Fibroblast of peridontal ligament (primary cell): ENCODE measurements at regions not wholly inside any gene's neighbourhood (a gene's known extent, or its start where the extent isn't known, plus 50 kb on each side); places are given as distances from the start of the nearest gene placed in this dataset.

Source experiments
- DNase-seq: peaks from one replicate; pipeline ENCODE4 v3.0.0-alpha.2; 2010; ENCODE audit errors: extremely low read depth

DNA sequence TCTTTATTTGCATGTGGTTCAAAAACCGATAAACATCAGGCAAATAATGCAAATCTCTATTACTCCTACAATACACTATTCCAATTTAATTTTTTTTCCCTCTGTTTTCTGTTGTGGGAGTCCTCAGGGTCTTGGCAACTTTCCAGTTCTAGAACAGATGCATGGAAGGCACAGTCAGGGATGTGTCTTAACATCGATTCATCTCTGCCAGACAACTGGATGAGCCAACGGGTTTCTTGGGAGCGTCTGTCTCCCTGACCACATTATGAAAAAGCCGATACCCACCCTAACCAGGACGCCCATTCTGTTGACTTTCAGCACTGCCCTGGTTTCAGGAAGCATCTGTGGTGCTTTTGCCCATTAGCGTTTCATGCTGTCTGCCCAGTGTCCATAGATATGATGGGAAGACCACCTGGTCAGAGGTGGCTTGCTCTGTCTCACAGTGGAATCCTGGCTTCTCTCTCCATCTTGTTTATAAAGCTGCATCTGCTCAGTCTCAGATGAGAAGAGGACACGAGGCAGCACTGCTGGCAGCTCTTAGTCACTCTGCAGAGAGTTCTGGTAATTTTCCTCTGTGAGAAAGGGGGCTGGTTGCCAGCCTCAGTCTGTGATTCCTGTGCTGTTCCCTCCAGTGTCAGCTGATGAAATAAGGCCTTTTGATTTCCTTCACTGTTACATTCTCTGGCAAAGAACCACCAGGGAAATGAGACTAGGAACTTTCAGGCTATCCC, 57.9 kb upstream of the KCNE4 start:
- DNase-seq: peak; percentile 97

DNA sequence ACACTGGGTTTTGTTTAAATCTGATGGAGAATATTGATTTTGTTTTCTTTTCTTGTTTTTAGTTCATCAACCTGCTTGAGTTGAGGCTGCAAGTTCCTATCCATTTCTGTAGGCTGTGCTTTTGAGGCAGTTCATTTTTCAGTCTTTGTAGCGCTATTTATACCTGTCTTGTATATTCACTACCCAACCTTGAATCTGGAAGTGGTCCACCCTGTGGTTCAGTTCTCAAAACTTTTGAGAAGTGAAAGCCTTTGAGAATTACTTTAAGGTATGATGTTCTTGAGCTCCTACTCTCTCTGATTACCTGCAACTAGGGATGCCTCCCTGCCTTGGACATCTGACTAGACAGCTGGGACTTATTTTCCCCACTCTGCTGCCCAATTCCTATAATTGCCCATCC, 53.5 kb upstream of the KCNE4 start:
- no peak for DNase-seq

GRCh38 chr2:223000872-223001796, 50.9 kb upstream of the KCNE4 start:
- DNase-seq: no peak

DNA sequence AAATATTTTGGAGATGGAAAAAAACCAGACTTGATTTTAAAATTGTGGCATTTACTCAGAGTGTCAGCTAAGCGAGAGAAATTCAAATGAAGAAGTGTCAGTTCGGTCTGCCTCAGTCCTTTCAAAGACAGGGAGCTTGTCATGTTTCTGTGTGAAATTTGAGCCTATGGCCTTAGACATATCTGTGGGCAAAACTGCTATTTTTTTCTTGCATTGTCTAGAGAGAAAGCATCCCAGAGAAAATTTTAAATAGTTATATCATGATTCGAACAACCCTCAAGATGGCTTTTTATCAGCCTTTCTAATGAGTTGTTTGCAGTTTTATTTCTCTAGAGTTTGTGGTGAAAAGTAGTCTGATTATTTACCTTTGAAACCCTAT, 50.2 kb upstream of the KCNE4 start:
- no peak for DNase-seq
